ENCODE measurements at regions not wholly inside any gene's neighbourhood (a gene's known extent, or its start where the extent isn't known, plus 50 kb on each side); places are given as distances from the start of the nearest gene placed in this dataset.

DNA sequence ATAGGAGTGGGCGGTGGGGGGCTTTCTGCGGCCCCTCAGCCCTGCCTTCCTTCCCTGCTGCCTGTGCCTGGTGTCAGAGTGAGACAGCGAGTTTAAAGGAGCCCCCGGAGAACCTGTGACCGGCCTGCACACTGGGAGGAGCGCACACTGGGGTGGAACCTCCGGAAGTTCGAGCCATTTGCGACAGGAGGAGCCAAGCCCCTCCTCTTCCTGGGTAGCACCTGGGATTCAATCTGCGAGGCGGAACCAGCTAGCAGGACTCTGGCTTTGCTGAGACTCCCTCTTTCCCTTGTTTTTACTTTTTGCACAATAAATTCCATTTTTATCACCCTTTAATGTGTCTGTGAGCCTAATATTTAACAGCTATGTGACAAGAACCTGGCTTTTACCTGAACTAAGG, 540.6 kb downstream of the NPHP4 start:
- WGBS, 4 donors = 60 to 65% (median 62%) methylated on average over 11 of the region's 11 CpGs
- peaks cover 0 to 50% (median 14%) of the 10 kb centered on the region in 9 donors for H3K27me3 ChIP-seq
- no peaks in the 10 kb centered on the region for H3K36me3 ChIP-seq

GRCh38 chr1:5448486-5448885, 543.7 kb downstream of the NPHP4 start:
- Histone ChIP-seq H3K4me3 (no peak overlapping the region), H3K4me1 (no peaks in the 10 kb centered on the region), H3K36me3 (no peaks in the 10 kb centered on the region), H3K9me3 (no peaks in the 10 kb centered on the region), H3K27me3 (peaks cover 0 to 34% (median 3%) of the 10 kb centered on the region in 9 donors), H3K27ac (no peak overlapping the region)
- intact Hi-C loops (cut with DNase I) = no loop called here
- 63 to 77% (median 71%) methylated on average over 5 to 6 of the region's 6 CpGs for WGBS, 4 donors
- no peak for ATAC-seq
- DNase-seq = no peak
- no peak for TF ChIP-seq CTCF (IDR thresholded peaks at IDR 0.05)
- no peak for TF ChIP-seq POLR2A (IDR thresholded peaks at IDR 0.05)

More for the DNA sequence above, 540.6 kb downstream of the NPHP4 start:
- no peak for ATAC-seq
- TF ChIP-seq CTCF (IDR thresholded peaks at IDR 0.05) (no peak), POLR2A (IDR thresholded peaks at IDR 0.05) (no peak)
- Histone ChIP-seq H3K4me1 (peaks cover 0 to 7% (median 0%) of the 10 kb centered on the region in 12 donors), H3K9me3 (no peaks in the 10 kb centered on the region), H3K4me3 (no peak overlapping the region), H3K27ac (no peak overlapping the region)
- DNase-seq = no peak
- intact Hi-C loops (cut with DNase I) = no loop called here

- no peak overlapping the region for H3K4me3 ChIP-seq
- TF ChIP-seq POLR2A (IDR thresholded peaks at IDR 0.05) (no peak), CTCF (IDR thresholded peaks at IDR 0.05) (no peak)
- no peaks in the 10 kb centered on the region for H3K36me3 ChIP-seq
- ATAC-seq = no peak
- no peaks in the 10 kb centered on the region for H3K4me1 ChIP-seq
- H3K27me3 ChIP-seq = peaks cover 0 to 32% (median 3%) of the 10 kb centered on the region in 9 donors
- no peak overlapping the region for H3K27ac ChIP-seq
- DNase-seq = no peak
- 85 to 93% (median 86%) methylated on average over 6 of the region's 6 CpGs for WGBS, 4 donors
- H3K9me3 ChIP-seq = no peaks in the 10 kb centered on the region
- intact Hi-C loops (cut with DNase I) = no loop called here
Observed at GRCh38 chr1:5447503-5447960, 544.7 kb downstream of the NPHP4 start.

- H3K9me3 ChIP-seq = peaks cover 0 to 8% (median 0%) of the 10 kb centered on the region in 12 donors
- DNase-seq = no peak
- H3K4me1 ChIP-seq = no peaks in the 10 kb centered on the region
- intact Hi-C loops (cut with DNase I) = no loop called here
- H3K27me3 ChIP-seq = peaks cover 0 to 33% (median 0%) of the 10 kb centered on the region in 9 donors
- no peaks in the 10 kb centered on the region for H3K36me3 ChIP-seq
- TF ChIP-seq CTCF (IDR thresholded peaks at IDR 0.05) (no peak), POLR2A (IDR thresholded peaks at IDR 0.05) (no peak)
- ATAC-seq = no peak
- no peak overlapping the region for H3K4me3 ChIP-seq
- no peak overlapping the region for H3K27ac ChIP-seq
- WGBS, 4 donors = 69 to 79% (median 71%) methylated on average over 6 of the region's 6 CpGs
Observed at GRCh38 chr1:5444396-5444795, 547.8 kb downstream of the NPHP4 start.

Data from heart left ventricle (tissue), 16 donors.